Adrenal gland (tissue), 9 donors: ENCODE measurements at regions not wholly inside any gene's neighbourhood (a gene's known extent, or its start where the extent isn't known, plus 50 kb on each side); places are given as distances from the start of the nearest gene placed in this dataset.

Experiments
- DNase-seq, 7 donors: peaks; one replicate each; pipeline ENCODE4 v3.0.0-alpha.2; 2019 to 2020
- H3K27ac ChIP-seq, 5 donors: fragments of 200-600 bp; sonication (generic) in 4 of 5; 1 replicate in 3 of 5; 2 replicates in 2 of 5; pipeline versions ENCODE4 v1.5.1 to v1.8.0; 2016 to 2020; ENCODE audit warnings: mild to moderate bottlenecking in 1 of 5
- H3K27me3 ChIP-seq: fragments of 200-600 bp; 2 replicates; pipeline ENCODE4 v1.8.0; 2021
- H3K36me3 ChIP-seq, 2 donors: fragments of 200-600 bp; replicated peaks in 1 of 2; 1 replicate in 1 of 2; 2 replicates in 1 of 2; pipeline versions ENCODE4 v1.5.1 to v1.8.0; 2018 to 2022
- H3K4me1 ChIP-seq, 2 donors: fragments of 200-600 bp; replicated peaks in 1 of 2; 1 replicate in 1 of 2; 2 replicates in 1 of 2; pipeline versions ENCODE4 v1.5.1 to v1.8.0; 2018 to 2021
- H3K4me3 ChIP-seq, 4 donors: fragments of 200-600 bp; sonication (generic) in 3 of 4; one replicate each; pipeline ENCODE4 v1.5.1; 2016 to 2018
- H3K9me3 ChIP-seq, 3 donors: fragments of 200-600 bp; sonication (generic) in 1 of 3; replicated peaks in 1 of 3; 1 replicate in 2 of 3; 2 replicates in 1 of 3; pipeline versions ENCODE4 v1.5.1 to v1.8.0; 2016 to 2021
- POLR2A ChIP-seq, 2 donors: fragments of 450-650 bp; IDR thresholded peaks; one replicate each; pipeline ENCODE4 v1.6.1; 2017; ENCODE audit warnings: antibody characterized with exemption in 2 of 2, mild to moderate bottlenecking in 2 of 2, moderate library complexity in 1 of 2
- WGBS, 4 donors: extraction: QIAGEN DNeasy Blood & Tissue Kit in 2 of 4; methylation state at CpG; one replicate each; pipeline versions ENCODE4 v1.1.5 to v1.1.7; 2013 to 2017; 5-methylcytosine and 5-hydroxymethylcytosine counted together
- intact Hi-C, 2 donors: fragments of 100-400 bp; cut with DNase I; formaldehyde crosslinking; loops; one replicate each; pipeline versions ENCODE4 v1.14.1 to v1.15.0; 2022 to 2023
- TF ChIP-seq, protein P1 (sequence below), 6 experiments: fragments of 450-650 bp in 4 of 6; fragments of 200-600 bp in 2 of 6; sonication (generic) in 1 of 6; IDR thresholded peaks; 1 replicate in 5 of 6; 2 replicates in 1 of 6; pipeline versions ENCODE4 v1.5.1 to v1.8.0; 2016 to 2021; ENCODE audit warnings: antibody characterized with exemption in 6 of 6, mild to moderate bottlenecking in 2 of 6, moderate library complexity in 1 of 6
- donor health status: healthy with polysubstance abuse.
- donor health status: Bipolar disorder and iron deficiency.
- donor health status: DM: yes; HTN: yes; CAD: no.
- donor health status: DM: no; HTN: no; CAD: no.
- donor health status: DM: no; HTN: no; CAD: no.

DNA sequence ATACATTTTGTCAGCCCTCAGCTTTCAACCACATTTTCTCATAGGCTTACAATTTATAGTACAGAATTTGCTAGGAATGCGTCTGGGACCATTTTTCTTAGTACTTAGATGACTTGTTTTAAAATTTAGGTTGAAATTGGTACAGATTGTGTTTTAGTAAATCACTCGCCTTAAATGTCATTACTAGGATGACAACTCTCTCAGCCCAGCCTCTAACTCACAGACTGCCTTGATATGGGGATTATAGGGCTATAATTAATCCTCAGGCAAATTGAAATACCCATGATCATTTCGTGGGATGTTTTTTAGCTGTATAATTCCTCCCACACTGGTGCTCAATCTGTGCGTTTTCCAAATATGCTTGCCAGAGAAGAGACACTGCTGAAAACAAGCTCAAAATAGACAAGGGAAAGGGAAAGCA is 299.7 kb upstream of the AKR1E2 start:
- TF ChIP-seq, protein P1, sequence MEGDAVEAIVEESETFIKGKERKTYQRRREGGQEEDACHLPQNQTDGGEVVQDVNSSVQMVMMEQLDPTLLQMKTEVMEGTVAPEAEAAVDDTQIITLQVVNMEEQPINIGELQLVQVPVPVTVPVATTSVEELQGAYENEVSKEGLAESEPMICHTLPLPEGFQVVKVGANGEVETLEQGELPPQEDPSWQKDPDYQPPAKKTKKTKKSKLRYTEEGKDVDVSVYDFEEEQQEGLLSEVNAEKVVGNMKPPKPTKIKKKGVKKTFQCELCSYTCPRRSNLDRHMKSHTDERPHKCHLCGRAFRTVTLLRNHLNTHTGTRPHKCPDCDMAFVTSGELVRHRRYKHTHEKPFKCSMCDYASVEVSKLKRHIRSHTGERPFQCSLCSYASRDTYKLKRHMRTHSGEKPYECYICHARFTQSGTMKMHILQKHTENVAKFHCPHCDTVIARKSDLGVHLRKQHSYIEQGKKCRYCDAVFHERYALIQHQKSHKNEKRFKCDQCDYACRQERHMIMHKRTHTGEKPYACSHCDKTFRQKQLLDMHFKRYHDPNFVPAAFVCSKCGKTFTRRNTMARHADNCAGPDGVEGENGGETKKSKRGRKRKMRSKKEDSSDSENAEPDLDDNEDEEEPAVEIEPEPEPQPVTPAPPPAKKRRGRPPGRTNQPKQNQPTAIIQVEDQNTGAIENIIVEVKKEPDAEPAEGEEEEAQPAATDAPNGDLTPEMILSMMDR (IDR thresholded peaks at IDR 0.05) = no peak
- no peak for TF ChIP-seq POLR2A (IDR thresholded peaks at IDR 0.05)
- Histone ChIP-seq H3K36me3 (no peaks in the 10 kb centered on the region), H3K27ac (no peak overlapping the region), H3K9me3 (no peaks in the 10 kb centered on the region), H3K4me1 (no peaks in the 10 kb centered on the region), H3K4me3 (no peak overlapping the region), H3K27me3 (no peaks in the 10 kb centered on the region)
- WGBS, 4 donors = 54 to 60% (median 57%) methylated on average over 4 of the region's 4 CpGs
- intact Hi-C loops = no loop called here
- no peak for DNase-seq

DNA sequence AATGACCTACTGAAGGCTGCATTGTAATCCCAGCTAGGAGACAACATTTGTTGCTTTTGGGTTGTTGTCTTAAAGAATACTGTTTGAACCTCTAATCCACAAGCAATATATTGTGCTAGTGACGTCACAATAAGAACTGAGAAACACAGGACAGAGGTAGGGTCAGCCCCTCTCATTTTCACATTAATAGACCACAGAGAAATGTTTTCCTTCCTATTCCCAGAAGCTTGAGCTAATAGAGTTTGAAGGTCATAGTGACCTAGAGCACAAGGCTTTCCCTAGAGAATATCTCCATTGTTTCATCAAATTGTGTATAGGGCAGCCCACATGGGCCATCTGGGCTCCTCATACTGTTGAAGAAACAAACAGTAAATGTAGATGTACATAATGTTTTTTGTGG is 300.9 kb upstream of the AKR1E2 start:
- H3K27ac ChIP-seq = no peak overlapping the region
- no peaks in the 10 kb centered on the region for H3K27me3 ChIP-seq
- TF ChIP-seq POLR2A (IDR thresholded peaks at IDR 0.05) = no peak
- TF ChIP-seq, protein P1 (IDR thresholded peaks at IDR 0.05) = no peak
- H3K4me3 ChIP-seq = no peak overlapping the region
- no peaks in the 10 kb centered on the region for H3K9me3 ChIP-seq
- no peaks in the 10 kb centered on the region for H3K36me3 ChIP-seq
- intact Hi-C loops = no loop called here
- no peaks in the 10 kb centered on the region for H3K4me1 ChIP-seq
- DNase-seq = no peak
- 42 to 83% (median 52%) methylated on average over 1 of the region's 1 CpG for WGBS, 4 donors

DNA sequence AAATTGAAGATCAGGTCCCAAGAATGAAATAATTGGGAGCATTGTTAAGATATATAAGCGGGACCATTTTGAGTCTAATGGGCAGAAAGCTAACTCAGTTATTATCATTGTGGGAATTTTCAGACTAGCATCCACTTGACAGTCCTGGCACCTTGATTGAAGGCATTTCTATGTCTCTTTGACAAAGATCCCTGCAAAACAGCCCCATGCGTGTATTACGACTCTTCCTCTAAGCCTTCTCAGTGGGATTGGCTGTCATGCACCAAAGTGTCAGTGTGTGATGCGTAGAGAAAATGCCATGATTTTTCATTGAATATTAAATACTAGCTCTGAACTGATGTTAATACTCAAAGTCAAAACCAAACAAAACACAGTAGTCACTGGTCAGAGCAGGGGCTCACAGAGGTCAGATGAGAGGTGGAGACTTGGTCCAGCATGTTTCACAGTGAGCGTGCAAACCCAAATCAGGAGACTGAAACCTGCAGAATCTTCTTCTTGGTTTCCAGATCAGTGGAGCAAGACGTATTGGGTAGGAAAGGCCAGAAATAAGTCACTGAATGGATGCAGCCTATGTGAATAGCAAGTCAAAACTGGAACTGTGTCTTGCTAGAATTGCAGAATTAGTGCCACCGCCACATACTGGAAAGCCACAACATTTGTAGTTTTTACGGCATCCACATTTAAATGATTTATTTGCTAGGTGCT is 303.6 kb upstream of the AKR1E2 start:
- H3K27me3 ChIP-seq = no peaks in the 10 kb centered on the region
- H3K4me1 ChIP-seq = no peaks in the 10 kb centered on the region
- intact Hi-C loops = no loop called here
- no peak for TF ChIP-seq POLR2A (IDR thresholded peaks at IDR 0.05)
- TF ChIP-seq, protein P1 (IDR thresholded peaks at IDR 0.05) = no peak
- H3K4me3 ChIP-seq = no peak overlapping the region
- H3K36me3 ChIP-seq = no peaks in the 10 kb centered on the region
- no peak for DNase-seq
- WGBS, 4 donors = 87 to 96% (median 90%) methylated on average over 8 of the region's 8 CpGs
- H3K27ac ChIP-seq = no peak overlapping the region
- peaks cover 0 to 5% (median 0%) of the 10 kb centered on the region in 3 donors for H3K9me3 ChIP-seq

DNA sequence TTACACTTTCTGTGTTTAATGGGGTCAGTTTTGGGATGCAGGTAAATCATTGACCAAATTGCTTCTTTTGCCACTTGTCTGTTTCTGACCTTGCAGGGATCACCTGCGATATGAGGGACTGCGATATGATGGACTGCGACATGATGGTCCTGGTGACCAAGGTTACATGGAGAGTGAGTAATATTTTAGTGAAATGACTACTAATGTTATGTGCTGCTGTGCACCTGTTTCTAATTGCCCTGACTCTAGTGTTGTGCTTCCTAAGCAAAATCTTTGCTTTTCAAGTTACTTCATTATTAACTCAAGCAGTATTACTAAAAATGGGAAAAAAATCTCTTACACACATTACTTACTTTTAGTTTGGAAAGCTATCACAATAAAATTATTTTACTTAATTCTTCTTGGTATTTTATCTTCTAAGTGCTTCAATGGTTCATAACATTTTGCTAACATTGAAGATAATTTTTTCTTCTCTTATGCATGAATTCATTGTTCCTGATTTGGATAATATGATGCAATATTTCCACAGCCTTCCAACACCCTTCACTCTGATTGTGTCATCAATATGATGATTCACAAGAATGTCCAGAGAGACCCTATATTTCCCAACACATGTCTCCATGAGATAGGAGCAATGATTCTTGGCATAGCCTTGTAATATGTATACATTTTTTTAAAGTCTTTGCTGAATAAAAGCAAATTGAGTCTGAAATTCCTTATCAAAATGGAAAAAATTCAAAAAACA is 306.2 kb upstream of the AKR1E2 start:
- H3K27ac ChIP-seq = no peak overlapping the region
- no peaks in the 10 kb centered on the region for H3K4me1 ChIP-seq
- WGBS, 4 donors = 74 to 85% (median 82%) methylated on average over 3 of the region's 3 CpGs

More for the DNA sequence above, 306.2 kb upstream of the AKR1E2 start:
- H3K9me3 ChIP-seq = peaks cover 0 to 5% (median 0%) of the 10 kb centered on the region in 3 donors
- no peaks in the 10 kb centered on the region for H3K36me3 ChIP-seq
- intact Hi-C loops = no loop called here
- DNase-seq = no peak
- no peak overlapping the region for H3K4me3 ChIP-seq
- H3K27me3 ChIP-seq = no peaks in the 10 kb centered on the region
- TF ChIP-seq, protein P1 (IDR thresholded peaks at IDR 0.05) = no peak
- no peak for TF ChIP-seq POLR2A (IDR thresholded peaks at IDR 0.05)
